Pons (tissue), 1 donor: ENCODE measurements at regions not wholly inside any gene's neighbourhood (a gene's known extent, or its start where the extent isn't known, plus 50 kb on each side); places are given as distances from the start of the nearest gene placed in this dataset.

Experiments
- DNase-seq: peaks from one replicate; pipeline ENCODE4 v3.0.0-alpha.2; 2016; ENCODE audit warnings: low spot score

GRCh38 chr10:54983255-54983654, 182.2 kb upstream of the PCDH15 start:
- DNase-seq: no peak

- DNase-seq: no peak
Measured at GRCh38 chr10:54962134-54962900, 161.3 kb upstream of the PCDH15 start.

GRCh38 chr10:54961040-54961439, 160.0 kb upstream of the PCDH15 start:
- DNase-seq: no peak

- no peak for DNase-seq
Measured at GRCh38 chr10:54958844-54959243, 157.8 kb upstream of the PCDH15 start.

- DNase-seq: no peak
Measured at GRCh38 chr10:54947605-54948004, 146.6 kb upstream of the PCDH15 start.

- no peak for DNase-seq
Measured at GRCh38 chr10:54940418-54940817, 139.4 kb upstream of the PCDH15 start.

- DNase-seq: no peak
Measured at GRCh38 chr10:54914049-54914448, 113.0 kb upstream of the PCDH15 start.

GRCh38 chr10:54909165-54909564, 108.1 kb upstream of the PCDH15 start:
- DNase-seq: no peak

- no peak for DNase-seq
Measured at GRCh38 chr10:54908019-54908418, 107.0 kb upstream of the PCDH15 start.

GRCh38 chr10:54906940-54907339, 105.9 kb upstream of the PCDH15 start:
- no peak for DNase-seq

GRCh38 chr10:54905578-54906192, 104.7 kb upstream of the PCDH15 start:
- peak; percentile 5 for DNase-seq

GRCh38 chr10:54904833-54905232, 103.8 kb upstream of the PCDH15 start:
- no peak for DNase-seq

GRCh38 chr10:54903745-54904144, 102.7 kb upstream of the PCDH15 start:
- no peak for DNase-seq

- DNase-seq: no peak
Measured at GRCh38 chr10:54900584-54900983, 99.6 kb upstream of the PCDH15 start.

- no peak for DNase-seq
Measured at GRCh38 chr10:54880996-54881395, 80.0 kb upstream of the PCDH15 start.

GRCh38 chr10:54869022-54869421, 68.0 kb upstream of the PCDH15 start:
- no peak for DNase-seq

GRCh38 chr10:54866666-54867065, 65.6 kb upstream of the PCDH15 start:
- no peak for DNase-seq

GRCh38 chr10:54854843-54855242, 53.8 kb upstream of the PCDH15 start:
- no peak for DNase-seq

GRCh38 chr10:54854389-54854788, 53.4 kb upstream of the PCDH15 start:
- DNase-seq: no peak

GRCh38 chr10:54853883-54854282, 52.9 kb upstream of the PCDH15 start:
- DNase-seq: no peak
